ENCODE measurements at regions not wholly inside any gene's neighbourhood (a gene's known extent, or its start where the extent isn't known, plus 50 kb on each side); places are given as distances from the start of the nearest gene placed in this dataset.
"Not testable (repeated sequence)": the region's sequence is repeated elsewhere in the genome, so short reads cannot be mapped to it uniquely, and the experiment has no call there.

- no peak for DNase-seq
Observed at GRCh38 chr13:85597790-85598500, 201.3 kb downstream of the SLITRK6 start.

DNA sequence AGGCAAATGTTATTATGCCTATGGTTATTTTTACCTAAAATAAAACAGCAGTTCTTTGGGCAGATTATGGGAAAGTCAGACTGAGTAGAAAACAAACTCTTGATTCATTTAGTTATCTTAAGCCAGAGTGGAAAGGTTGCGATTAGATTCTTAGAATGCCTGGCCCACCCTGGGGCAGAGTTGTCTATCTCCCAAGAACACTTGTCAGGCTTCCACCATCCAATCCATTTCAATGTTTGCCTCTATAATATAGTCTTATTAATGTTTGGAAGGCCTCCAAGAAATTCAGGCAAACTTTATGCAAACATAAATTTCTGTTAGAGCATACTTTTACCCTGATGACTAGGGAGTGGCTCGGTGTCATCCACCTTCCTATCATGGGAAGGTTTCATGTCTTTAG, 207.0 kb downstream of the SLITRK6 start:
- DNase-seq = no peak

- no peak for DNase-seq
Observed at GRCh38 chr13:85590231-85590931, 208.8 kb downstream of the SLITRK6 start.

GRCh38 chr13:85589021-85589420, 210.2 kb downstream of the SLITRK6 start:
- no peak for DNase-seq

- DNase-seq = no peak
Observed at GRCh38 chr13:85588359-85588758, 210.9 kb downstream of the SLITRK6 start.

GRCh38 chr13:85586856-85587255, 212.4 kb downstream of the SLITRK6 start:
- DNase-seq = no peak

- no peak for DNase-seq
Observed at GRCh38 chr13:85586422-85586831, 212.8 kb downstream of the SLITRK6 start.

DNA sequence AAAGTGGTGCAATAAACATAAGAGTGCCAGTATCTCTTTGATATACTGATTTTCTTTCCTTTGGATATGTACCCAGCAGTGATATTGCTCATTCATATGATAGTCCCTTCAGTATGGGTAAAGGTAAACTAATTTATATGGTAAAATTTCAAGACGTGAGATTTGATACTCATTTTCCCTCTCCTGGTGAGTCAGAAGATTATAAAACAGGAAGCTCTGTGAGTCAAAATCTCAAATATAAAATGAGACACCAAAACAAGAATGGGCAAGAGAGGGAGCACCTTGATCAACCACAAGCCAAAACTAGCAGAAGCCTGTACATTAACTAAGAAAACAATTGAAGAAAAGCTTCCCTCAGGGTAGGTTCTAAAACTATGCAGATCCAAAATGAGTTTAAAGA, 216.3 kb downstream of the SLITRK6 start:
- DNase-seq = no peak

GRCh38 chr13:85575110-85575509, 224.1 kb downstream of the SLITRK6 start:
- DNase-seq = no peak

DNA sequence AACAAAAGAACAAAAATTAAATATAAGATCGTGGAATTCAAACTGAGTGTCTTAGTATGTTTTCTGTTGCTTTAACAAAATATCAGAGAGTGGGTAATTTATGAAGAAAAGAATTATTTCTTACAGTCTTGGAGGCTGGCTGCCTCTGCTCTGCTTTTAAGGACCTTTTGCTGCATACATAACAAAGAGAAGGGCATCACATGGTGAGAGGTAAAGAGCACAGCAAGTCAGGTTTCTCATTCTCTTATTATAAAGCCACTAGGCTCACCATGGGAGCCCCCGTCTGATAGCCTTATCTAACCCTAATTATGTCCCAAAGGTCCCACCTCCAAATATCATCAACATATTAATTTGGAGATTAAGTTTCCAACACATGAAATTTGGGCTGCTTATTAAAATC, 231.3 kb downstream of the SLITRK6 start:
- no peak for DNase-seq

DNA sequence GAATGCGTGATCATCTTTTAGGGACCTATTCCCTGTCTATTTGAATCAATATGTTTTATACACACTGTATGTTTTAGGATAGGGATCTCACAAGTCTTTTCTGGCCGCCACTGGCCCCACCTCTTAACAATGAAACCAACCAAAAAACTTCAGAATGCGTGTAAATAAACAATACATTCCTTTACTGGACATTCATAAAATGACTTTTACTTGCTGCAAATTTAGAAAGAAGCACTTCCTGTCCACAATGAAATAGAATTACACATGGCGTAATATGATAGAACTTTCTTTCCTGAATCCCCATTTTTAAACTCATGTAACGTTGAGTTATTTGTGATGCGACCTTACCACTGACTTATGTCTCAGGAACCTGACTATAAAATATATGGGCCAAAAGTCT, 233.6 kb downstream of the SLITRK6 start:
- DNase-seq = no peak

DNA sequence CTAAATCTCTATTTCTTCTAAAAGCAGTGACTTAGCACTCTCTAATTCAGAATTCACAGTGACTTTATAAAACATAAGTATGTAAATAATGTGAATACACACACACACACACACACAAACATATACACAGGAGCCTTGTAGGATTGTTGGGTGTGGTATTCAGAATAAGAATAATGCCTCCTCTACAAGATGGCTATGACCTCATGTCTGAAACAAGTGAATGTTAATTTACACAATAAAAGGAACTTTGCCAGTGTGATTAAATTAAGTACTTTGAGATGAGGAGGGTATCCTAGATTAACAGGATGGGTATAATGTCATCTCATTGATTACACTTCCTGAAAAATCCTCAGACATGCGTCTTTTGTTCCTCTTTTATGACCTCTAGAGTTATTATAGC, 234.6 kb downstream of the SLITRK6 start:
- no peak for DNase-seq

GRCh38 chr13:85562282-85562681, 236.9 kb downstream of the SLITRK6 start:
- DNase-seq = no peak

DNA sequence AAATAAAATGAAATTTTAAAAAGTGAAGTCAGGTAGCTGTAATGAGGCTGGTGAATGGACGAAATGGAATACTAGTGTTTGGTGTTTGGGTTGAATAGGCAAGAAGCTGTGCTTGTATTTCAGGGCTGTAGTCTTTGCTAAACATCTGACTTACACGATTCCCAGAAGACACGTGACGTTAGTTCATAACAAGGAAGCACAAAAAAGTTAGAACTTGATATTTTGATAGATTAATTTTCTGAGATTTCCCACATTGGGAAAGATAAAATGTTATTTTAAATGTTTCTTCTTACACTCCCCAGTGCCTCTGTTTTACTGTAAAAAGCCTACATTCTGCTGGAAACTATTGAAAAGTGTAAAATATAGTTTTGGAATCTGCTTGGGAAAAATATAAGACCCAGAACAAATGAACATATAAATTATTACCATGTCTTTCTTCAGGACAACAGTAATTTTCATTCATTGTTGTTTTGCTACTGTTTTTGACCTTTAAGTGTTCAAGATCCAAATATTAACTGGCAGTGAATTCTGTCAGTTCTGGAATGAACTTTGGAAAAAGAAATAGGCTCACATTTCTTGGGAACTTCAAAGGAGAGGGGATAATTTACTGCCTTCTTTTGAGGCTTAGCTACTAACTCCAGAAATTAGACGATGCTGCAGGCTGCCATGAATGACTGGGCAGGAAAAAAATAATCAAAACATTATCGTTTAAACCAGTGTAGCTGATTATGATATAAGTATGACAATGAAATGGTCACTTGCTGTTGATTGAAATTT, 241.3 kb downstream of the SLITRK6 start:
- no peak for DNase-seq

- DNase-seq = no peak
Observed at GRCh38 chr13:85551012-85551411, 248.2 kb downstream of the SLITRK6 start.

DNA sequence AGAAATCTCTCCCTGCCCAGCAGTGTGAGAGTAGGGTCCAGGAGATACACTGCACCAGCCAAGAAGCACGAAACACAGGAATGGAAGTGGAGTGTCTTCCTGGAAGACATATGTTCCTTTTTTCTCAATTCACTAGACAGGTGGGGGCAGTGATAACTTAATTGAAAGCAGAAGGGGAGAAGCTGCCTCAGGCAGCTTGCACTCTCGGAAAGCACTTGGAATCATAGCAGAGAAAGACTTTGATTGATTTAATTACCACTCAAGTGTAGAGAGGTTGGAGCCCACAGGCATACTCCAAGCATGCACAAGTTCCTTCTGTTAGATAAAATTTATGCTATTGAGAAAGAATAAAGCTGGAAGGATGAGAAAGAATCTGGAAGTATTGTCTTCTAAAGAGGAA, 249.4 kb downstream of the SLITRK6 start:
- no peak for DNase-seq

- DNase-seq = not testable (repeated sequence)
Observed at GRCh38 chr13:85548845-85549244, 250.4 kb downstream of the SLITRK6 start.

DNA sequence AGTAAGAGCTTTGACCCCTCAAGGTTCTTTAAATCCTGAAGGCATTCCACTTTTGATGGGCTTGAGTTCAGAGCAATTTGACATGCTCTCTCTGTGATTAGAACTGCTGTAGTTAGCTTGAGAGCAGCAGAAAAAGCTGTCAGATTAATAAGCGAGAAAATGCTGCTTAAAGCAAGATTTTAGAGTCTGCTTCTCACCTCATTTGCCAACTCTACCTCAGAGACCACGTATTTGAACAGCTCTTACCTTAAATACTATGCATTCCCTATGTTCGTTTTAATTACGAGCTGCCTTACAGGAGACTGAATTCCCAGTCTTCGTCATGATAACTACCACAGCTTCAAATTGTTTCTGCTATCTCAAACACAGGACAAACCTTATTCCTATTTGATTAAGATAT, 253.4 kb downstream of the SLITRK6 start:
- DNase-seq = no peak

GRCh38 chr13:85544756-85545155, 254.5 kb downstream of the SLITRK6 start:
- no peak for DNase-seq

DNA sequence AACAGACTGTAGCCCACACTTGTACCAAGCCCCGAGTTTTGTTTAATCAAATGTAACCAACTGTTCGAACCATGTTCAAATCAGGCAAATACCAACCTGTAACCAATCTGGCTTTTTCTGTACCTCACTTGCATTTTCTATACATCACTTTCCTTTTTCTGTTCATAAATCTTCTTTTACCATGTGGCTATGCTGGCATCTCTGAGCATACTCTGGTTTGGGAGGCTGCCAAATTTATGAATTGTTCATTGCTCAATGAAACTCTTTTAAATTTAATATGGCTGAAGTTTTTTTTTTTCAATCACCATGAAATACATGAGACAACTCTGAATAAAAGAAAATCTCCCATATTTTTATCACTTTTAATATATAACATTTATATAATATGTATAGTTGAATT, 256.1 kb downstream of the SLITRK6 start:
- no peak for DNase-seq

- DNase-seq = no peak
Observed at GRCh38 chr13:85541476-85541875, 257.7 kb downstream of the SLITRK6 start.

GRCh38 chr13:85538957-85539356, 260.3 kb downstream of the SLITRK6 start:
- no peak for DNase-seq

DNA sequence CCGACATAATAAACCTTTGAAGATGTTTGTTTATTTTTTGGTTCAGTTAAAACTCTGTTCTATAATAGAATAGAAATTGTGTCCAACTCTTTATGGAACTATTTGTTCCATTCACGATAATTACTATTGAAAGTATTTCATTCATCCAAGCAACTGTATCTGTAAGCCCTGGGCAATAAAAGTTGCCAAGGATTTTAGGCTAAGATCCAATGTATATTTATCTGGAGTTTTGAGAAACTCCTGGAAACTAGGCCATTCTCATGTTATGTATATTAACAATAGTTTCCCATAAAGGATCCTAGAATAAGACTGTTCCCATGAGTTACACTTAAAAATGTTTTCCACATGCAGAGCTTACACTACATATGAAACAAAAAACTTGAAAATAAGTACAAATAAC, 261.6 kb downstream of the SLITRK6 start:
- DNase-seq = no peak

DNA sequence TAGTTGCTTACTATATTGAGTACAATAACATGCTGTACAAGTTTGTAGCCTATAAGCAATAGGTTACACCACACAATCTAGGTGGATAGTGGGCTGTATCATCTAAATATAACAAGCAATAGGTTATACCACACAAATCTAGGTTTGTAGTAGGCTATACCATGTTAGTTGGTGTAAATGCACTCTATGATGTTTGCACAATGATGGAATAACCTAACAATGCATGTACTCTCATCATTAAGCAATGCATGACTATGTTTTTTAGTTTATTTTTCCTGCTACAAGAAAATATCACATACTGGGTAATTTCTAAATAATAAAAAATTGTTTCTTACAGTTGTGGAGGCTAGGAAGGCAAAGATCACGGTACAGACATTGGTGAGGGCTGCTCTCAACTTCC, 262.5 kb downstream of the SLITRK6 start:
- DNase-seq = no peak
